Upper lobe of left lung (tissue), 6 donors: ENCODE measurements at regions not wholly inside any gene's neighbourhood (a gene's known extent, or its start where the extent isn't known, plus 50 kb on each side); places are given as distances from the start of the nearest gene placed in this dataset.

Experiments used
- ATAC-seq, 2 donors: fragments of 200-7000 bp; cut with Tn5 transposase; one replicate each; pipeline ENCODE4 v1.9.1; 2022; ENCODE audit warnings: mild to moderate bottlenecking in 2 of 2, moderate library complexity in 2 of 2; ENCODE audit not compliant: low FRiP score in 2 of 2
- DNase-seq, 2 donors: peaks; one replicate each; pipeline ENCODE4 v3.0.0-alpha.2; 2019 to 2020
- H3K27ac ChIP-seq, 4 donors: fragments of 200-600 bp; sonication (generic); one replicate each; pipeline ENCODE4 v1.5.1; 2016 to 2019
- H3K27me3 ChIP-seq, 4 donors: fragments of 200-600 bp; sonication (generic); one replicate each; pipeline ENCODE4 v1.5.1; 2017 to 2019
- H3K36me3 ChIP-seq, 4 donors: fragments of 200-600 bp; sonication (generic); one replicate each; pipeline ENCODE4 v1.5.1; 2016 to 2019
- H3K4me1 ChIP-seq, 4 donors: fragments of 200-600 bp; sonication (generic); one replicate each; pipeline ENCODE4 v1.5.1; 2018 to 2019
- H3K4me3 ChIP-seq, 4 donors: fragments of 200-600 bp; sonication (generic); one replicate each; pipeline ENCODE4 v1.5.1; 2017 to 2019; ENCODE audit warnings: mild to moderate bottlenecking in 2 of 4, moderate library complexity in 1 of 4
- H3K9me3 ChIP-seq, 4 donors: fragments of 200-600 bp; sonication (generic); one replicate each; pipeline ENCODE4 v1.5.1; 2018 to 2019
- EP300 ChIP-seq, 4 donors: sonication (generic); formaldehyde crosslinking; IDR thresholded peaks; one replicate each; pipeline ENCODE4 v1.5.1; 2017; ENCODE audit warnings: antibody characterized with exemption in 4 of 4, control low read depth in 2 of 4
- POLR2A ChIP-seq, 4 donors: fragments of 450-650 bp; IDR thresholded peaks; one replicate each; pipeline ENCODE4 v1.5.1; 2016 to 2017; ENCODE audit warnings: antibody characterized with exemption in 4 of 4, mild to moderate bottlenecking in 2 of 4
- POLR2AphosphoS5 ChIP-seq, 2 donors: sonication (generic); formaldehyde crosslinking; IDR thresholded peaks; one replicate each; pipeline ENCODE4 v1.5.1; 2017; ENCODE audit warnings: antibody characterized with exemption in 2 of 2
- WGBS, 2 donors: methylation state at CpG; one replicate each; pipeline ENCODE4 v1.1.5; 2017 to 2018; 5-methylcytosine and 5-hydroxymethylcytosine counted together
- TF ChIP-seq, protein P1 (sequence below), 6 experiments: fragments of 450-650 bp in 4 of 6; fragments of 200-600 bp in 2 of 6; sonication (generic) in 2 of 6; IDR thresholded peaks; one replicate each; pipeline ENCODE4 v1.5.1; 2016 to 2019; ENCODE audit warnings: antibody characterized with exemption in 6 of 6
- donor health status: DM: no; HTN: no; CAD: no; lungs with moderate emphysema.
- donor health status: DM: no; HTN: yes; CAD: no; lungs with severe emphysema.

DNA sequence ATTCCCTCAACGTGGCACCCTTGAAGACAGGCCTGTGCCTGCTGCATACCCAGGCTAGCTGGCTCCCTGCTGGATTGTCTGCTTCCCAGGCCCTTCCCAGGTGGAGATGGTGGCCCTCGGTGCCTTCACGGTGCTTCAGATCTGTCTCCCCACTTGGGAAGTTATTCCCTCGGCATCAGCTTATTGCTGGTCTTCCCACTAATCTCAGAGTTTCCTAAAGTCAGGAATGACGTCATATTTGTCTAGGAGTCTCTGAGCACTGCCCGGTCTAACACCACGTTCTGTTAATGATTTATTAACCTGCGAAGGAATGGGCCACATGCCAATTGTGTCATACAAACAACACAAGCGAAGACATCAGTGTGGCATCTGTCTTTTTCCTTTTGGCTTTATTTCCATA, 269.8 kb upstream of the ID2 start:
- 40 to 43% methylated on average over 9 of the region's 9 CpGs for WGBS, 2 donors
- DNase-seq (no peak), ATAC-seq (peak in 1 of 2 donors; percentile 8)
- TF ChIP-seq, protein P1, sequence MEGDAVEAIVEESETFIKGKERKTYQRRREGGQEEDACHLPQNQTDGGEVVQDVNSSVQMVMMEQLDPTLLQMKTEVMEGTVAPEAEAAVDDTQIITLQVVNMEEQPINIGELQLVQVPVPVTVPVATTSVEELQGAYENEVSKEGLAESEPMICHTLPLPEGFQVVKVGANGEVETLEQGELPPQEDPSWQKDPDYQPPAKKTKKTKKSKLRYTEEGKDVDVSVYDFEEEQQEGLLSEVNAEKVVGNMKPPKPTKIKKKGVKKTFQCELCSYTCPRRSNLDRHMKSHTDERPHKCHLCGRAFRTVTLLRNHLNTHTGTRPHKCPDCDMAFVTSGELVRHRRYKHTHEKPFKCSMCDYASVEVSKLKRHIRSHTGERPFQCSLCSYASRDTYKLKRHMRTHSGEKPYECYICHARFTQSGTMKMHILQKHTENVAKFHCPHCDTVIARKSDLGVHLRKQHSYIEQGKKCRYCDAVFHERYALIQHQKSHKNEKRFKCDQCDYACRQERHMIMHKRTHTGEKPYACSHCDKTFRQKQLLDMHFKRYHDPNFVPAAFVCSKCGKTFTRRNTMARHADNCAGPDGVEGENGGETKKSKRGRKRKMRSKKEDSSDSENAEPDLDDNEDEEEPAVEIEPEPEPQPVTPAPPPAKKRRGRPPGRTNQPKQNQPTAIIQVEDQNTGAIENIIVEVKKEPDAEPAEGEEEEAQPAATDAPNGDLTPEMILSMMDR (IDR thresholded peaks at IDR 0.05) = no peak
- TF ChIP-seq EP300 (IDR thresholded peaks at IDR 0.05) = no peak
- TF ChIP-seq POLR2A (IDR thresholded peaks at IDR 0.05) = no peak
- TF ChIP-seq POLR2AphosphoS5 (IDR thresholded peaks at IDR 0.05) = no peak
- Histone ChIP-seq H3K27ac (peak overlapping the region in 2 of 4 donors; percentile 36 to 65), H3K9me3 (no peaks in the 10 kb centered on the region), H3K36me3 (no peaks in the 10 kb centered on the region), H3K4me1 (peaks cover 3 to 18% (median 12%) of the 10 kb centered on the region in 4 donors), H3K27me3 (no peaks in the 10 kb centered on the region), H3K4me3 (no peak overlapping the region)

GRCh38 chr2:8412586-8412985, 269.3 kb upstream of the ID2 start:
- Histone ChIP-seq H3K36me3 (no peaks in the 10 kb centered on the region), H3K27ac (peak overlapping the region; percentile 8 to 65 (median 38)), H3K4me1 (peaks cover 3 to 18% (median 12%) of the 10 kb centered on the region in 4 donors), H3K4me3 (no peak overlapping the region), H3K9me3 (no peaks in the 10 kb centered on the region), H3K27me3 (no peaks in the 10 kb centered on the region)
- no peak for DNase-seq
- WGBS, 2 donors = 66 to 73% methylated on average over 4 of the region's 4 CpGs
- TF ChIP-seq EP300 (IDR thresholded peaks at IDR 0.05) (no peak), POLR2AphosphoS5 (IDR thresholded peaks at IDR 0.05) (no peak), POLR2A (IDR thresholded peaks at IDR 0.05) (no peak)
- TF ChIP-seq, protein P1 (IDR thresholded peaks at IDR 0.05) = no peak
- ATAC-seq = peak in 1 of 2 donors; percentile 34

DNA sequence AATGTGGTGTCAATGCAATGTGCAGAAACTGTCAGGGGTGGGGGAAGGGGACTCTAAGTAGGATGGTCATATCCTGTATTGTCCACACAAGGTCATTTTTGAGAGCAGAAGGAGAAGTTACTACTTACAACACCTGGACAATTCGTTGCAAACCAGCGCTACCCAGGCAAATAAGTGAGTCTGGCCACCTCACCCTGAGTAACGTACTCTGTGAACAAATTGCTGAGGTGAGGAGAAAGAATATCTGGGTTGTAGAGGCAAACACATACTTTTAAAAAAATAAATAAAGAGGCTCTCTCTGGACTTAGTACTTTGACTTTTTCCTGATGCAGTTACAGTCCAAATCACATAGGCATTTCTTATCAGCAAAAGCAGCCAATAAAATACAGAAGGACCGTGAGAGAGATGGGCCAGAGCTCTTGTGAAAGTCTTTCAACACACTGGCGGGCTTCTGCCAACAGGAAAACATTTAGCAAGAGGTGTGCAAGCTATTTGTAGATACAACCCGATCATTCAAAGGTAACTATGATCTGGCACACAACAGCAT, 268.2 kb upstream of the ID2 start:
- DNase-seq (peak in 1 of 2 donors; percentile 70), ATAC-seq (peak in 1 of 2 donors; percentile 55)
- Histone ChIP-seq H3K36me3 (no peaks in the 10 kb centered on the region), H3K9me3 (no peaks in the 10 kb centered on the region), H3K27ac (peak overlapping the region in 2 of 4 donors; percentile 36 to 65), H3K27me3 (no peaks in the 10 kb centered on the region), H3K4me1 (peaks cover 3 to 18% (median 12%) of the 10 kb centered on the region in 4 donors), H3K4me3 (no peak overlapping the region)
- 37 to 41% methylated on average over 6 of the region's 6 CpGs for WGBS, 2 donors
- TF ChIP-seq, protein P1 (IDR thresholded peaks at IDR 0.05) = no peak
- no peak for TF ChIP-seq POLR2A (IDR thresholded peaks at IDR 0.05)
- peak in 1 of 2 donors; percentile 16 for TF ChIP-seq POLR2AphosphoS5 (IDR thresholded peaks at IDR 0.05)
- no peak for TF ChIP-seq EP300 (IDR thresholded peaks at IDR 0.05)

GRCh38 chr2:8414946-8415879, 266.6 kb upstream of the ID2 start:
- TF ChIP-seq, protein P1 (IDR thresholded peaks at IDR 0.05) = no peak
- no peak for TF ChIP-seq POLR2AphosphoS5 (IDR thresholded peaks at IDR 0.05)
- no peak for TF ChIP-seq EP300 (IDR thresholded peaks at IDR 0.05)
- no peak for TF ChIP-seq POLR2A (IDR thresholded peaks at IDR 0.05)
- ATAC-seq (no peak), DNase-seq (no peak)
- WGBS, 2 donors = 69 to 83% methylated on average over 10 to 13 of the region's 13 CpGs
- H3K4me1 ChIP-seq = peaks cover 3 to 18% (median 12%) of the 10 kb centered on the region in 4 donors
- no peak overlapping the region for H3K4me3 ChIP-seq
- no peaks in the 10 kb centered on the region for H3K9me3 ChIP-seq
- H3K27me3 ChIP-seq = no peaks in the 10 kb centered on the region
- H3K36me3 ChIP-seq = no peaks in the 10 kb centered on the region
- peak overlapping the region in 2 of 4 donors; percentile 30 to 54 for H3K27ac ChIP-seq
